ENCODE measurements at regions not wholly inside any gene's neighbourhood (a gene's known extent, or its start where the extent isn't known, plus 50 kb on each side); places are given as distances from the start of the nearest gene placed in this dataset.

- Mint-ChIP-seq H3K27ac (no peak overlapping the region), H3K36me3 (no peaks in the 10 kb centered on the region), H3K9me3 (peaks cover 0 to 8% (median 3%) of the 10 kb centered on the region in 7 donors), H3K4me3 (no peak overlapping the region), H3K27me3 (peaks cover 4% of the 10 kb centered on the region), H3K4me1 (no peaks in the 10 kb centered on the region)
- ATAC-seq (ENCODE audit: low read depth in 2 of 2) (no peak), DNase-seq (no peak)
- Histone ChIP-seq H3K27ac (ENCODE audit: insufficient read depth, low read length, poor library complexity, severe bottlenecking) (no peak overlapping the region), H3K4me3 (ENCODE audit: low read depth, low read length) (no peak overlapping the region), H3K36me3 (ENCODE audit: control insufficient read depth, insufficient read depth, low read length) (no peaks in the 10 kb centered on the region), H3K9me3 (ENCODE audit: control insufficient read depth in 2 of 2, low read length in 2 of 2) (no peaks in the 10 kb centered on the region), H3K4me1 (ENCODE audit: control insufficient read depth, insufficient read depth, low read length, poor library complexity, severe bottlenecking) (no peaks in the 10 kb centered on the region), H3K27me3 (ENCODE audit: control insufficient read depth, insufficient read depth, low read length) (peaks cover 4% of the 10 kb centered on the region)
Observed at GRCh38 chr5:72032788-72033187, 74.5 kb upstream of the MAP1B start.

GRCh38 chr5:72034770-72035169 is 72.5 kb upstream of the MAP1B start:
- ATAC-seq (ENCODE audit: low read depth in 2 of 2) = no peak

GRCh38 chr5:72035831-72036230 is 71.4 kb upstream of the MAP1B start:
- peaks cover 12% of the 10 kb centered on the region for H3K27me3 Mint-ChIP-seq
- H3K9me3 Mint-ChIP-seq = peaks cover 0 to 2% (median 0%) of the 10 kb centered on the region in 7 donors
- no peaks in the 10 kb centered on the region for H3K36me3 Mint-ChIP-seq

More at GRCh38 chr5:72034770-72035169, 72.5 kb upstream of the MAP1B start:
- Mint-ChIP-seq H3K36me3 (no peaks in the 10 kb centered on the region), H3K4me3 (no peak overlapping the region), H3K27ac (no peak overlapping the region), H3K27me3 (peaks cover 12% of the 10 kb centered on the region), H3K4me1 (no peaks in the 10 kb centered on the region), H3K9me3 (peaks cover 0 to 7% (median 0%) of the 10 kb centered on the region in 7 donors)
- no peaks in the 10 kb centered on the region for H3K36me3 ChIP-seq (ENCODE audit: control insufficient read depth, insufficient read depth, low read length)
- H3K9me3 ChIP-seq (ENCODE audit: control insufficient read depth in 2 of 2, low read length in 2 of 2) = no peaks in the 10 kb centered on the region
- no peaks in the 10 kb centered on the region for H3K4me1 ChIP-seq (ENCODE audit: control insufficient read depth, insufficient read depth, low read length, poor library complexity, severe bottlenecking)
- H3K27me3 ChIP-seq (ENCODE audit: control insufficient read depth, insufficient read depth, low read length) = peaks cover 4% of the 10 kb centered on the region
- no peak overlapping the region for H3K27ac ChIP-seq (ENCODE audit: insufficient read depth, low read length, poor library complexity, severe bottlenecking)
- DNase-seq = no peak
- H3K4me3 ChIP-seq (ENCODE audit: low read depth, low read length) = no peak overlapping the region

GRCh38 chr5:72036951-72037350 is 70.3 kb upstream of the MAP1B start:
- no peak overlapping the region for H3K4me3 ChIP-seq (ENCODE audit: low read depth, low read length)
- Mint-ChIP-seq H3K27me3 (peaks cover 12% of the 10 kb centered on the region), H3K36me3 (no peaks in the 10 kb centered on the region), H3K4me3 (no peak overlapping the region), H3K9me3 (peaks cover 0 to 2% (median 0%) of the 10 kb centered on the region in 7 donors), H3K4me1 (no peaks in the 10 kb centered on the region), H3K27ac (no peak overlapping the region)
- no peaks in the 10 kb centered on the region for H3K36me3 ChIP-seq (ENCODE audit: control insufficient read depth, insufficient read depth, low read length)
- peaks cover 4% of the 10 kb centered on the region for H3K27me3 ChIP-seq (ENCODE audit: control insufficient read depth, insufficient read depth, low read length)
- no peak for DNase-seq
- H3K4me1 ChIP-seq (ENCODE audit: control insufficient read depth, insufficient read depth, low read length, poor library complexity, severe bottlenecking) = no peaks in the 10 kb centered on the region
- H3K27ac ChIP-seq (ENCODE audit: insufficient read depth, low read length, poor library complexity, severe bottlenecking) = no peak overlapping the region
- H3K9me3 ChIP-seq (ENCODE audit: control insufficient read depth in 2 of 2, low read length in 2 of 2) = no peaks in the 10 kb centered on the region
- no peak for ATAC-seq (ENCODE audit: low read depth in 2 of 2)

More at GRCh38 chr5:72035831-72036230, 71.4 kb upstream of the MAP1B start:
- Histone ChIP-seq H3K9me3 (ENCODE audit: control insufficient read depth in 2 of 2, low read length in 2 of 2) (no peaks in the 10 kb centered on the region), H3K4me1 (ENCODE audit: control insufficient read depth, insufficient read depth, low read length, poor library complexity, severe bottlenecking) (no peaks in the 10 kb centered on the region), H3K27me3 (ENCODE audit: control insufficient read depth, insufficient read depth, low read length) (peaks cover 4% of the 10 kb centered on the region), H3K27ac (ENCODE audit: insufficient read depth, low read length, poor library complexity, severe bottlenecking) (no peak overlapping the region), H3K4me3 (ENCODE audit: low read depth, low read length) (no peak overlapping the region), H3K36me3 (ENCODE audit: control insufficient read depth, insufficient read depth, low read length) (no peaks in the 10 kb centered on the region)
- no peak for DNase-seq
- ATAC-seq (ENCODE audit: low read depth in 2 of 2) = no peak
- H3K4me3 Mint-ChIP-seq = no peak overlapping the region
- H3K4me1 Mint-ChIP-seq = no peaks in the 10 kb centered on the region
- no peak overlapping the region for H3K27ac Mint-ChIP-seq

- Mint-ChIP-seq H3K9me3 (peaks cover 0 to 4% (median 0%) of the 10 kb centered on the region in 7 donors), H3K4me1 (no peaks in the 10 kb centered on the region), H3K27ac (no peak overlapping the region), H3K4me3 (no peak overlapping the region), H3K27me3 (peaks cover 14% of the 10 kb centered on the region), H3K36me3 (no peaks in the 10 kb centered on the region)
- Histone ChIP-seq H3K4me1 (ENCODE audit: control insufficient read depth, insufficient read depth, low read length, poor library complexity, severe bottlenecking) (no peaks in the 10 kb centered on the region), H3K27ac (ENCODE audit: insufficient read depth, low read length, poor library complexity, severe bottlenecking) (no peak overlapping the region), H3K4me3 (ENCODE audit: low read depth, low read length) (no peak overlapping the region), H3K36me3 (ENCODE audit: control insufficient read depth, insufficient read depth, low read length) (no peaks in the 10 kb centered on the region), H3K27me3 (ENCODE audit: control insufficient read depth, insufficient read depth, low read length) (peaks cover 4% of the 10 kb centered on the region), H3K9me3 (ENCODE audit: control insufficient read depth in 2 of 2, low read length in 2 of 2) (no peaks in the 10 kb centered on the region)
- no peak for ATAC-seq (ENCODE audit: low read depth in 2 of 2)
- no peak for DNase-seq
Observed at GRCh38 chr5:72040513-72040912, 66.8 kb upstream of the MAP1B start.

- H3K4me3 Mint-ChIP-seq = no peak overlapping the region
- Histone ChIP-seq H3K36me3 (ENCODE audit: control insufficient read depth, insufficient read depth, low read length) (no peaks in the 10 kb centered on the region), H3K9me3 (ENCODE audit: control insufficient read depth in 2 of 2, low read length in 2 of 2) (no peaks in the 10 kb centered on the region), H3K27me3 (ENCODE audit: control insufficient read depth, insufficient read depth, low read length) (peaks cover 4% of the 10 kb centered on the region), H3K4me3 (ENCODE audit: low read depth, low read length) (no peak overlapping the region), H3K4me1 (ENCODE audit: control insufficient read depth, insufficient read depth, low read length, poor library complexity, severe bottlenecking) (no peaks in the 10 kb centered on the region), H3K27ac (ENCODE audit: insufficient read depth, low read length, poor library complexity, severe bottlenecking) (no peak overlapping the region)
- no peaks in the 10 kb centered on the region for H3K4me1 Mint-ChIP-seq
- ATAC-seq (ENCODE audit: low read depth in 2 of 2) (no peak), DNase-seq (no peak)
- peaks cover 17% of the 10 kb centered on the region for H3K27me3 Mint-ChIP-seq
- H3K9me3 Mint-ChIP-seq = peaks cover 0 to 8% (median 0%) of the 10 kb centered on the region in 7 donors
- no peak overlapping the region for H3K27ac Mint-ChIP-seq
- H3K36me3 Mint-ChIP-seq = no peaks in the 10 kb centered on the region
Observed at GRCh38 chr5:72041654-72042053, 65.6 kb upstream of the MAP1B start.

GRCh38 chr5:72042097-72042496 is 65.2 kb upstream of the MAP1B start:
- H3K9me3 Mint-ChIP-seq = peaks cover 0 to 8% (median 1%) of the 10 kb centered on the region in 7 donors
- Histone ChIP-seq H3K36me3 (ENCODE audit: control insufficient read depth, insufficient read depth, low read length) (no peaks in the 10 kb centered on the region), H3K4me1 (ENCODE audit: control insufficient read depth, insufficient read depth, low read length, poor library complexity, severe bottlenecking) (no peaks in the 10 kb centered on the region), H3K27ac (ENCODE audit: insufficient read depth, low read length, poor library complexity, severe bottlenecking) (no peak overlapping the region), H3K4me3 (ENCODE audit: low read depth, low read length) (no peak overlapping the region), H3K9me3 (ENCODE audit: control insufficient read depth in 2 of 2, low read length in 2 of 2) (peaks cover 0 to 2% of the 10 kb centered on the region in 2 experiments), H3K27me3 (ENCODE audit: control insufficient read depth, insufficient read depth, low read length) (peaks cover 4% of the 10 kb centered on the region)
- H3K27ac Mint-ChIP-seq = no peak overlapping the region
- peaks cover 17% of the 10 kb centered on the region for H3K27me3 Mint-ChIP-seq
- DNase-seq (no peak), ATAC-seq (ENCODE audit: low read depth in 2 of 2) (no peak)
- H3K4me3 Mint-ChIP-seq = no peak overlapping the region
- no peaks in the 10 kb centered on the region for H3K4me1 Mint-ChIP-seq
- no peaks in the 10 kb centered on the region for H3K36me3 Mint-ChIP-seq

GRCh38 chr5:72045692-72046091 is 61.6 kb upstream of the MAP1B start:
- peaks cover 13% of the 10 kb centered on the region for H3K27me3 Mint-ChIP-seq
- Histone ChIP-seq H3K27me3 (ENCODE audit: control insufficient read depth, insufficient read depth, low read length) (no peaks in the 10 kb centered on the region), H3K27ac (ENCODE audit: insufficient read depth, low read length, poor library complexity, severe bottlenecking) (no peak overlapping the region), H3K9me3 (ENCODE audit: control insufficient read depth in 2 of 2, low read length in 2 of 2) (peaks cover 0 to 9% of the 10 kb centered on the region in 2 experiments), H3K4me3 (ENCODE audit: low read depth, low read length) (no peak overlapping the region), H3K4me1 (ENCODE audit: control insufficient read depth, insufficient read depth, low read length, poor library complexity, severe bottlenecking) (no peaks in the 10 kb centered on the region), H3K36me3 (ENCODE audit: control insufficient read depth, insufficient read depth, low read length) (no peaks in the 10 kb centered on the region)
- peaks cover 0 to 13% (median 4%) of the 10 kb centered on the region in 7 donors for H3K9me3 Mint-ChIP-seq
- ATAC-seq (ENCODE audit: low read depth in 2 of 2) (no peak), DNase-seq (no peak)
- no peak overlapping the region for H3K27ac Mint-ChIP-seq
- H3K4me1 Mint-ChIP-seq = no peaks in the 10 kb centered on the region
- no peak overlapping the region for H3K4me3 Mint-ChIP-seq
- H3K36me3 Mint-ChIP-seq = no peaks in the 10 kb centered on the region

Data from CD4-positive, CD25-positive, alpha-beta regulatory T cell (primary cell).